SKM-1 treated with dmso at 0.1 percent for 144 hours (cell line): ENCODE measurements at regions not wholly inside any gene's neighbourhood (a gene's known extent, or its start where the extent isn't known, plus 50 kb on each side); places are given as distances from the start of the nearest gene placed in this dataset.
A peak's percentile ranks its signal among the peaks of the same experiment; 100 is the strongest.

Experiments used
- DNase-seq: peaks from one replicate; lab custom pipeline; 2025; ENCODE audit not compliant: unreplicated experiment; lab: John Stamatoyannopoulos, UW

DNA sequence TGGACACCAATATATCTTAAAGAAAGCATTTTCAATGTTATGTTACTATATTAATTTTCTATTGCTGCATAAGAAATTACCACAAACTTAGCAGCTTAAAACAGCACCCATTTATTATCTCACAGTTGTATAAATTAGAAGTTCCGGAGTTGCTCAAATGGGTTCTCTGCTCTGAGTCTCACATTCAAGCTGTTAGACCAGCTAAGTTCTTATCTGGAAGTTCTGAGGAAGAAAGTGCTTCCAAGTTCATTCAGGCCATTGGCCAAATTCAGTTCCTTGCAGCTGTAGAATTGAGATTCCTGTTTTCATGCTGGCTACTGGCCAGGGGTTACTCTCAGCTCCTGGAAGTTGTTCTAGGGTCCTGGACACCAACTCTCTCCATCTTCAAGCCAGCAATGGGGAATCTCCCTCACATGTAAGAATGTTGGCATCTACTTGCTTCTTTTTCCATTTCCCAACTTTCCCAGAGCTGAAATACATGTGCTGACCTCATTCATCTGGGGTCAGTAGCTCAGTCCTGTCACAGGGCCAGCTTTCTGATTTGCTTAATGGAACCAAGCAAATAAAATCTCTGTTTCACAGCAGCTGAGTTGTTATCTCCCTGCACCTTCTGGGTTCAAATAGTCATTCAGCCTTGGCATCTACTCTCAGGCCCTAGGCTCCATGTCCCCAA, 99.6 kb upstream of the INTU start:
- DNase-seq: no peak

GRCh38 chr4:127534041-127534825, 98.5 kb upstream of the INTU start:
- DNase-seq: no peak

DNA sequence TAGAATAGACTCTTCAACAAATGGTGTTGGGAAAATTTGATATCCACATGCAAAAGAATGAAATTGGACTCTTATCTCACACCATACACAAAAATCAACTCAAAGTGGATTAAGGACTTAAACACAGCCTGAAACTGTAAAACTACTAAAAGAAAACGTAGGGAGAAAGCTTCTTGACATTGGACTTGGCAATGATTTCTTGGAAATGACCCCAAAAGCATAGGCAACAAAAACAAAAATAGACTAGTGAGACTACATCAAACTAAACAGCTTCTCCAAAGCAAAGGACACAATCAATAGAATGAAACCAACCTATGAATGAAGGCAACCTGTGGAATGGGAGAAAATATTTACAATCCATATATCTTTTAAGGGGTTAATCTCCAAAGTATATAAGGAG, 94.7 kb upstream of the INTU start:
- DNase-seq: no peak

- DNase-seq: no peak
These were observed 92.2 kb upstream of the INTU start for GRCh38 chr4:127540497-127541025.

DNA sequence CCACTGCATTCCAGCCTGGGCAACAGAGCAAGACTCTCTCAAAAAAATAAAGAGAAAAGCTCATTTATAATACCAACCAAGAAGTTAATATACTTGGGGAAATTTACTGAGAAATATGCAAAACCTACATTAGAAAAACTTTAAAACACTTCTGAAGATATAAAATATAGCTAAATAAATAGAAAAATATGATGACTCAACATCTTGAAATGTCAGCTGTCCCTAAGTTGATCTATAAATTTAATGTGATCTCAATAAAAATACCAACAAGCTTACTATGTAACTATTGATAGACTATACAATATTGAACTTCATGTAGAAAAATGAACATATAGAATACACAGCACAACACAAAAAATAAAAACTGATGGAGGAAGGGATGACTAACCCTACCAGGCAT, 87.5 kb upstream of the INTU start:
- DNase-seq: no peak

DNA sequence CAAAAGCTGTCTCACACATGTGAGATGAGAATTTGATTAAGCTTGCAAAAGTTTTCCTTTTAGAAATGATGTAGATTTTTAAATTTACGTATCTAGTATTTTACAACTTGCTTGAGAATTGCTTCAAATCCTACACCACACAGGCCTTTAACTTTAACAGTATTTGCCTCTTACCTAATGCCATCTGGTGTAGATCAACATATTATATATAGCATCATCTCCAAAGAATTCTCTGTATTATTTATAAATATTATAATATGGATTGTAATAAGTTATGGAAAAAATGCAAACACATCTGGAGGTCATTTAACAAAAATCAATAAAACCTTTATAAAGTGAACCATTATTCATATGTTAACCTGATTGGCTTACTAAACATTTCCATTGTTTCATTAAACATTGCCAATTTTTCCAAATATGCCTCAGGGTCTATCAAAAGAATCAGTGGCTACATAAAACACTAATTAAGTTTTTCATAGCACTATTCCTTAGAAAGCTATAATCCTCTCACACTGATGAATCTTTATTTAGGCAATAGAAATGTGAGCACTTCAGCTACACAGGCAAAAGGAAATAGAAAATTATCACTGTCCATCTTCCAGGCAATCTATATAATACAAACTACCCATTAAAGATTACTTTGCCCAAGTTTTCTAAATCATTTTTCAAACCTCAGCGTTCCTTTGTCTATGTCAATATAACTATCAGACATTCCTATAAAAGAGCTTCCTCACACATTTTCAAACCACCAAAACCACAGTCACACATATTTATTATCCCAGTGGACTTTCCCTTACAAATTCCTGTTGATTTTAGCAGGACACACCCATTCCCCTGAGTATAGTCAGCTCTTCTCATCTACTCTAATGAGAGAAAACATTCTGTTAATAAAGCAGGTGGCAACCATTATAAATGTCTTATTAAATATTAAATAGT, 83.5 kb upstream of the INTU start:
- DNase-seq: no peak

GRCh38 chr4:127555106-127555505, 77.7 kb upstream of the INTU start:
- no peak for DNase-seq

DNA sequence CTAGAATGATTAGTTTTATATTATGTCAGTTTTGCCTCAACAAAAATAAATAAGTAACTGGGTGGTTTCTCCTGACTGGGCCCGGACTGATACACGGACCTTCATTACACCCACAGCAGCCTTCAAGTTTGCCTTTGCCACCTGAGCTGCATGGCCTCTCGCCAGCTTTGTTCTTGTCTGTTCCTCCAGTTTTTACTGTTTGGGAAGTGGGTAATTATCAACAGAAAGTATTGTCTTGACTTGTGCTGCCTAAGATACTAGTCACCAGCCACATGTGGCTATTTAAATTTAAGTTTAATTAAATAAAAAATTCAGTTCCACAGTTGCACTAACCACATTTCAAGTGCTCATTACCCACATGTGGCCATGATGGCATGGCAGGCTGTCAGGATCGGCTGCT, 74.7 kb upstream of the INTU start:
- no peak for DNase-seq

DNA sequence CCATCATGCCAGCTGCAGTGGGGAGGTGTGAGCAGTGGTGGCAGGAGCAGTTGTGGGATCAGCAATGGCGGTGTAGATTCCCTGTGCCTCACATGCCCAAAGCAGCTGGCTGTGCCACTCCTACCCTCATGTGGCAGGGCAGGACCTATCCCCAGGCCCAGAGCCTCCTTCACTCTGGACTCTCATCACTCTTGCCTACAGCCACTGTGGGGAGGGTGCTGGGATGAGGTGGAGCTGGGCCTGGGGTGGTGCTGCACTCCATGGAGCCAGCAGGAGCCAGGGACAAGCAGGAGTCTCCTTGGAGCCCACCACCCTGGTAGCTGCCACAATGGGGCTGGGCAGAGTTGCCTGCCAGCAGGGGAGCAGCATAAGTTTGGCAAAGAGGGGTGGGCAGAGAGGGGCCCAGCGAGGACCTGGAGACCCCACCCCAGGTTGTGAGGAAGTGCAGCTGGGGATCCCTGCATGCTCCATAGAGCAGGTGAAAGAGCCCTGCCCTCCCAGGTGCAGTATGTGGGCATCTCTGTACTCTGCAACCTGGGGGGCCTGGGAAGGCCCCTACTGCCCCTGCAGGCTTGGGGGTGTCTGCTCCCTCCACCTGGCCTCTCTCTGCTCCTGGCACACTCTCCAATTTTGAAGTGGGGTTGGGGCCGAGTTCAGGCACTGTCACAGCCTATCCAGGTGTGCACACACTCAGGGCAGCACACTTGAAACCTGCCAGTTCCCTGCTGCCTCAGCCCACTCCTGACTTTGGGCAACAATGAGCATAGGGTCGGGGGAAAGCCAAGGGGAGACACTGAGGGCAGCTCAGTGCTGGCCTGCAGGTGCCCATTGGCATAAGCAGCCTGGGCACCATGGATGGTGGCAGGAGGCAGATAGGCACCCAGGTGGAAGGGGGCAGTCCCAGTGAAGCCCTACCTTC, 74.0 kb upstream of the INTU start:
- DNase-seq: no peak

GRCh38 chr4:127559981-127560380, 72.8 kb upstream of the INTU start:
- no peak for DNase-seq

DNA sequence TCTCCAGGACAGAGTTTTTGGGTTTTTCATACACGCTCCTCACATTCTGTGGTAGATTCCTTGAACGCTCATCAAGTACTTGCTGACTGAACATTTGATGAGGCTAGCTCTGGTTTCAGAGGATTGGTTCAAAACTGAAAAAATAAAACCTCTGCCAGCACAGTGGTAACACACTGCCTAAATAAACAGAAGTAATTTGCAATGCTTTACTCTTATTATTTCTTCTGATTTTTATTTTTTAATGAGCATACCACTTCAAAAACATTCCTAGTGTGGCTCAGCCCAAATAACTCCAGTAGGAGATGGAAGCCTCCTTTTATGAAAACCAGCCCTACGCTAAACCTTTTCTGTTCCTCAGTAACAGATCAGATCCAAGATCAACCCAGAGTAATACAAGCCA, 72.0 kb upstream of the INTU start:
- DNase-seq: no peak

DNA sequence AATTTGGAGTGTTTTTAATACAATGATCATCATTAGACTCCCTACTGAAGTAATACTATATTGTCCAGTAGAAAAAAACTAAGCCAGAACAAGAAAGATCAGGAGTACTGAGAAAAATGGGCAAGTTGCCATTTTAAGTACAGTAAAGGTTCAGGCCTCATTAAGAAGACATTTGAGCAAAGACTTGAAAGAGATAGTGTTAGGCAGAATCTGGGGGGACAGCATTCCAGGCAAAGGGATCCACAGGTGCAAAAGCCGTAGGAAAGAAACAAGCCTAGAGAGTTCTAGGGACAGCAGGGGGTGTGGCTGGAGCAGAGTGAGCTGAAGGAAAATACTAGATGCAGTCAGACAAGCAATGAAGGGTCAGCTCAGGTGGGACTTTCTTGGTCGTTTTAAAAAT, 58.1 kb upstream of the INTU start:
- DNase-seq: no peak

GRCh38 chr4:127575888-127576287, 56.9 kb upstream of the INTU start:
- DNase-seq: no peak

DNA sequence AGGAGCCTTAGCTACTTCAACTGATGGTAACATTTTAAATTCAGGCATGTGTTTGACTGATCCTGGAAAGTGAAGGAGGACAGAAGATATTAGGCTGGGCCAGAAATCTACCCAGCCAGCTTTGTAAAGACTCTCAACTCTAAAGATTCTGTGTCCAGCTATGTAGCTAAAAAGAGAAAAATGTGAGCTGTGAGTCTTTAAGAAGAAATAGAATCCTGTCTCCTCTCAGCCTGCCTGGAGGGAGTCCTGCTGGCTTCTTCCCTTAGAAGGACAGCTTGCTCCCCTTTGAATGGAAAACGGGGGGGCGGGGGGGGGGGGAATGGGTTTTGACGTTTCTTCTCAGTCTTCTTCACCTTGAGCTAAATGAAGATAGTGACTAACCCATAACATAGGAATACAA, 54.3 kb upstream of the INTU start:
- DNase-seq: no peak

DNA sequence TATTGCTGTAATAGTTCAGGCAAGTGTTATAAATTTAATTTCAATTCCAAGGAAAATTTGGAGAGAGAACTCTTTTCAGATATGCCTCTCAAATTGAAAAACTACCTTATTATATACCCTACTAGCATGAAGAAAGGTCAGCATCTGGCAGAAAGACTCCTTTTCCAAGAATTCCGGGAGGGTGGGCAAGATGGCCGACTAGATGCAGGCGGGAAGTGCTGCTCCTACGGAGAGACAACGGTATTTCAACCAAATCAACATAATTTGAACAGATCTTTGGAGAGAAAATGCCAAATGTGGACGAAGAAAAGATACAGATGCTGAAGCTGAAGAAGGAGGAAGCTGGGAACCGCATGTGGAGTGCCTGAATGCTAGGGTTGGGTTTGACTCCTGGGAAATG, 53.8 kb upstream of the INTU start:
- DNase-seq: no peak

GRCh38 chr4:127579821-127580220, 52.9 kb upstream of the INTU start:
- DNase-seq: no peak

DNA sequence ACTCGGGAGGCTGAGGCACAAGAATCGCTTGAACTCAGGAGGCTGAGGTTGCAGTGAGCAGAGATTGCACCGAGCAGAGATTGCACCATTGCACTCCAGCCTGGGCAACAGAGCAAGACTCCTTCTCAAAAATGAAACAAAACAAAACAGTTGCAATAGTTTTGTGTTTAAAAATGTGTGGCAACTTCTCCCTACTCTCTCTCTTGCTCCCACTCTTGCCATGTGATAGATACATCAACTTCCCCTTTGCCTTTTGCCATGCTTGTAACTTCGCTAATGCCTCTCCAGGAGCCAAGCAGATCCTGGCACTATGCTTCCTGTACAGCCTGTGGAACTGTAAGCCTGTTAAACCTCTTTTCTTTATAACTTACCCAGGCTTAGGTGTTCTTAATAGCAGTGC, 52.5 kb upstream of the INTU start:
- DNase-seq: peak; percentile 26

GRCh38 chr4:127580891-127581290, 51.9 kb upstream of the INTU start:
- no peak for DNase-seq
